ENCODE measurements at regions not wholly inside any gene's neighbourhood (a gene's known extent, or its start where the extent isn't known, plus 50 kb on each side); places are given as distances from the start of the nearest gene placed in this dataset.

DNA sequence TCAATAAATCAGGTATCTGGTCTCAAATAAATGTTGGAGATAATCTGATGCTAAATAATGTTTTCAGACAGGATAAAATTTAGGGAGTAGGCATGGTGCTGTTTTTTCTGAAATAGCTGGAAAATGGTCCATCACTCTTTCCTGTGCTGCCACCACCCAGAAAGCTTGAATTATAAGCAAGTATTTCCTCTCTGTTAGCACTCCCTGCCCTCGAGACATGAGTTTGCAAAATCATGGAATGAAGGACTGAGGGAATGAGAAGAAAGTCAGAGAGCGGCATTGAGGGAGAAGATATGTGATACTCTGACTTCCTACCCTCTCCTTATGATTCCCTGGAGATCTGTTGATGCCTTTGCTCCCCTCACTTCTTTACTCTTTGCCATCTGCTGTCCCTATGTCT lies 1095.7 kb downstream of the IGSF11 start:
- TF ChIP-seq, protein P1, sequence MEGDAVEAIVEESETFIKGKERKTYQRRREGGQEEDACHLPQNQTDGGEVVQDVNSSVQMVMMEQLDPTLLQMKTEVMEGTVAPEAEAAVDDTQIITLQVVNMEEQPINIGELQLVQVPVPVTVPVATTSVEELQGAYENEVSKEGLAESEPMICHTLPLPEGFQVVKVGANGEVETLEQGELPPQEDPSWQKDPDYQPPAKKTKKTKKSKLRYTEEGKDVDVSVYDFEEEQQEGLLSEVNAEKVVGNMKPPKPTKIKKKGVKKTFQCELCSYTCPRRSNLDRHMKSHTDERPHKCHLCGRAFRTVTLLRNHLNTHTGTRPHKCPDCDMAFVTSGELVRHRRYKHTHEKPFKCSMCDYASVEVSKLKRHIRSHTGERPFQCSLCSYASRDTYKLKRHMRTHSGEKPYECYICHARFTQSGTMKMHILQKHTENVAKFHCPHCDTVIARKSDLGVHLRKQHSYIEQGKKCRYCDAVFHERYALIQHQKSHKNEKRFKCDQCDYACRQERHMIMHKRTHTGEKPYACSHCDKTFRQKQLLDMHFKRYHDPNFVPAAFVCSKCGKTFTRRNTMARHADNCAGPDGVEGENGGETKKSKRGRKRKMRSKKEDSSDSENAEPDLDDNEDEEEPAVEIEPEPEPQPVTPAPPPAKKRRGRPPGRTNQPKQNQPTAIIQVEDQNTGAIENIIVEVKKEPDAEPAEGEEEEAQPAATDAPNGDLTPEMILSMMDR (IDR thresholded peaks at IDR 0.05; ENCODE audit: borderline replicate concordance, extremely low read depth, low read length, poor library complexity, severe bottlenecking): no peak
- TF ChIP-seq EZH2 (IDR thresholded peaks at IDR 0.05; ENCODE audit: borderline replicate concordance, low read depth, low read length, severe bottlenecking): no peak
